ENCODE measurements at regions not wholly inside any gene's neighbourhood (a gene's known extent, or its start where the extent isn't known, plus 50 kb on each side); places are given as distances from the start of the nearest gene placed in this dataset.
"Not testable (repeated sequence)": the region's sequence is repeated elsewhere in the genome, so short reads cannot be mapped to it uniquely, and the experiment has no call there.

DNA sequence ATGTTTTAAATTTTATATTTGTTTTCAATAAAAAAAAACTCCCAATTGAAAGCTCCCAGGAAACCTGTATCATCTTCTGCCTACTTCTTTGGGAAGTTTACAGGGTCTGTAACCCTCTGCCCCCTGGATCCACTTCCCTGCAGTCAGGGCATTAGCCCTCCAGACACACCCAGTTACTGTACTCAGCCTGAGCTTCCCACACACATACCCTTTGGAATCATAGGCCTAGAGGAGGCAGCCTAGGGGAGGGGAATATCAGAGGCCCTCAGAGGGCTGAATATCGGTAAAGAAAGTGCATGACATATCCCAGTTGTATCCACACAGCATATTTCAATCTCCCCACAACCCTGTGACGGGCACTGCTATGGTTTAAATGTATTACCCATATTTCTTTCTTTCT is 56.2 kb upstream of the TFPI start:
- H3K9me3 Mint-ChIP-seq; H3K27ac Mint-ChIP-seq; ATAC-seq (ENCODE audit: low read depth); CTCF ChIA-PET; H3K4me3 Mint-ChIP-seq; H3K36me3 Mint-ChIP-seq (ENCODE audit: low read depth); intact Hi-C loops (cut with micrococcal nuclease); H3K27me3 Mint-ChIP-seq; POLR2A ChIA-PET; DNase-seq; H3K4me1 Mint-ChIP-seq: not testable (repeated sequence)

DNA sequence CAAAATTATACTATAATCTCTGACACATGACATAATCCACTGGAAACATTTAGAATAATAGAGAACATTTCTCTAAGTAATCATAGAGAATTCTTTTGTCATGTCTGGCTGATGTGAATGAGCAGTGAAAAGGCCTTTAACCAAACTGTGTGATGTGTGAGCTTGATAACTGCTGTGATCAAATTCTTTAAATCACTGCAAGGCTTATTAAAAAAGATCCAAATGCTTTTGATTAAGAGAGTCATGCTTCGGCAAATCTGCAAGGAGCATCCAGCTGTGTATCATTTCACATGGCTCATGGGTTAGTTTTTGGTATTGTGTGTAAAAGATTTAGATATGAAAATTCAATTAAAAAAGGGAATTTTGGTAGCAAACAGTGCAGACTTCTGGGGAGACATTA is 58.6 kb upstream of the TFPI start:
- intact Hi-C loops (cut with micrococcal nuclease): no loop called here
- H3K27me3 Mint-ChIP-seq: no peaks in the 10 kb centered on the region
- CTCF ChIA-PET: no interaction called here
- no peaks in the 10 kb centered on the region for H3K9me3 Mint-ChIP-seq
- no peaks in the 10 kb centered on the region for H3K4me1 Mint-ChIP-seq
- TF ChIP-seq, protein P1, sequence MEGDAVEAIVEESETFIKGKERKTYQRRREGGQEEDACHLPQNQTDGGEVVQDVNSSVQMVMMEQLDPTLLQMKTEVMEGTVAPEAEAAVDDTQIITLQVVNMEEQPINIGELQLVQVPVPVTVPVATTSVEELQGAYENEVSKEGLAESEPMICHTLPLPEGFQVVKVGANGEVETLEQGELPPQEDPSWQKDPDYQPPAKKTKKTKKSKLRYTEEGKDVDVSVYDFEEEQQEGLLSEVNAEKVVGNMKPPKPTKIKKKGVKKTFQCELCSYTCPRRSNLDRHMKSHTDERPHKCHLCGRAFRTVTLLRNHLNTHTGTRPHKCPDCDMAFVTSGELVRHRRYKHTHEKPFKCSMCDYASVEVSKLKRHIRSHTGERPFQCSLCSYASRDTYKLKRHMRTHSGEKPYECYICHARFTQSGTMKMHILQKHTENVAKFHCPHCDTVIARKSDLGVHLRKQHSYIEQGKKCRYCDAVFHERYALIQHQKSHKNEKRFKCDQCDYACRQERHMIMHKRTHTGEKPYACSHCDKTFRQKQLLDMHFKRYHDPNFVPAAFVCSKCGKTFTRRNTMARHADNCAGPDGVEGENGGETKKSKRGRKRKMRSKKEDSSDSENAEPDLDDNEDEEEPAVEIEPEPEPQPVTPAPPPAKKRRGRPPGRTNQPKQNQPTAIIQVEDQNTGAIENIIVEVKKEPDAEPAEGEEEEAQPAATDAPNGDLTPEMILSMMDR (IDR thresholded peaks at IDR 0.05): no peak
- H3K36me3 Mint-ChIP-seq (ENCODE audit: low read depth): no peaks in the 10 kb centered on the region
- H3K27ac Mint-ChIP-seq: no peak overlapping the region
- H3K4me3 Mint-ChIP-seq: no peak overlapping the region
- DNase-seq (no peak), ATAC-seq (ENCODE audit: low read depth) (no peak)
- POLR2A ChIA-PET: no interaction called here

DNA sequence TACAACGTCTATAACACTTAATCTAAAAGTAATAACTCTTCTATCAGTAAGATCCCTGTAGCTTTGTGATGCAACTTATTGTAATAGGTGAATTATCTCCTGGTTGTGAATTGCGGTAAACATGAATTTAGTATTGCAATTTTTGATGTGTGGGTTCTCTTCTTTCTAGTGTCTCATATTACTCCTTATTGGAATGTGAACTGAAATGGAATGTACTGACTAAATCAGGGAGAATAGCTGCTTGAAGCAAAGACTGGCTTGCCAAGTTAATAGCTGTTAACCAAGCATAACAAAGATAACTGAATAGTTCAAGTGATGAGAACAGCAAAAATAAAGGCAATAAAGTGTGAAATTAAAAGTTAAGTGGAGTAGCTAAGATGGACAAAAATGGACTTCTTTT is 60.5 kb upstream of the TFPI start:
- TF ChIP-seq, protein P1 (IDR thresholded peaks at IDR 0.05): no peak

DNA sequence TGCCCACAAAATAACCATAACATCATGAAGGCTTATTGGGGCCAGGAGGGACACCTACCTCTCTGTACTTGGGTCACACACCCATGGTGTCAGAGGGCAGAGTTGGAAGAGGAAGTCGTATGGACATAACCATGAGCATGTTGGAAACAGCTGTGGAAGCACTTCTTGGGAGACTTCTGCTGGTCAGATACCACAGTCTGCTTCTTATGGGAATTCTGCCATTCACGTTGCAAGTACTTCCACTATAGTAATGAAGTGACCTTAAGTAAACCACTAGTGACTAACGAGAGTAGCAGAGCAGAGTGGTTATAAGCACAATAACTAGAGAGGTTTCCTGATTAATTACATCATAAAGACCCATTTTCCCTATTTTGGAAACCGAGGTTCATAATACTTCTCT is 61.1 kb upstream of the TFPI start:
- Mint-ChIP-seq H3K27me3 (no peaks in the 10 kb centered on the region), H3K4me3 (no peak overlapping the region), H3K36me3 (ENCODE audit: low read depth) (no peaks in the 10 kb centered on the region), H3K4me1 (no peaks in the 10 kb centered on the region), H3K9me3 (no peaks in the 10 kb centered on the region), H3K27ac (no peak overlapping the region)
- intact Hi-C loops (cut with micrococcal nuclease): no loop called here
- ATAC-seq (ENCODE audit: low read depth) (no peak), DNase-seq (no peak)
- ChIA-PET POLR2A (interaction anchor here (0.5 kb wide), 1 partner anchor 37 kb away, joined by 3 read pairs; no protein-coding TSS in a partner anchor), CTCF (no interaction called here)
- TF ChIP-seq, protein P1 (IDR thresholded peaks at IDR 0.05): no peak

More for the DNA sequence above, 60.5 kb upstream of the TFPI start:
- POLR2A ChIA-PET: interaction anchor here (0.5 kb wide), 1 partner anchor 37 kb away, joined by 3 read pairs; no protein-coding TSS in a partner anchor
- H3K27ac Mint-ChIP-seq: no peak overlapping the region
- ATAC-seq (ENCODE audit: low read depth): no peak
- H3K9me3 Mint-ChIP-seq: no peaks in the 10 kb centered on the region
- H3K4me3 Mint-ChIP-seq: no peak overlapping the region
- no peaks in the 10 kb centered on the region for H3K4me1 Mint-ChIP-seq
- H3K36me3 Mint-ChIP-seq (ENCODE audit: low read depth): no peaks in the 10 kb centered on the region
- CTCF ChIA-PET: no interaction called here
- intact Hi-C loops (cut with micrococcal nuclease): no loop called here
- DNase-seq: no peak
- H3K27me3 Mint-ChIP-seq: no peaks in the 10 kb centered on the region

DNA sequence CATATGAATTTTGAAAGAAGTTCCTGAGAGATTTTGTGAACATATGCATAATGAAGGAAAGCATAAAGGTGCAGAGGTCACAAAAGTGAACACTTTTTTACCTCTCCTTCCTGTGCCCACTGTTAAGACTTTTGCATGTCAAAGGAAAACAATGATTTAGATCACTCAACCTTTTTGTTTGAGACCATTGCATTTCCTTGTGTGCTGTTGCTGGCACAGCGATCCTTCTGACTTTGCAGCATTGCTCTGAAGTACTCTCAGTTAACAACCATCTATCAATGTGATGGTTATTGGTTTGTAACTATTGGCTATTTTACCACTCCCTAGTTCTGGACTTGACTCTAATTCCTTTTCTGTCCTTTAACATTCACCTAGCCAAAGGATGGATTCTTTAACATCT is 61.7 kb upstream of the TFPI start:
- no peaks in the 10 kb centered on the region for H3K4me1 Mint-ChIP-seq
- no peaks in the 10 kb centered on the region for H3K9me3 Mint-ChIP-seq
- DNase-seq (no peak), ATAC-seq (ENCODE audit: low read depth) (no peak)
- CTCF ChIA-PET: no interaction called here
- no peak overlapping the region for H3K4me3 Mint-ChIP-seq
- H3K36me3 Mint-ChIP-seq (ENCODE audit: low read depth): no peaks in the 10 kb centered on the region
- TF ChIP-seq, protein P1 (IDR thresholded peaks at IDR 0.05): no peak
- intact Hi-C loops (cut with micrococcal nuclease): no loop called here
- H3K27ac Mint-ChIP-seq: no peak overlapping the region
- POLR2A ChIA-PET: no interaction called here
- H3K27me3 Mint-ChIP-seq: no peaks in the 10 kb centered on the region

DNA sequence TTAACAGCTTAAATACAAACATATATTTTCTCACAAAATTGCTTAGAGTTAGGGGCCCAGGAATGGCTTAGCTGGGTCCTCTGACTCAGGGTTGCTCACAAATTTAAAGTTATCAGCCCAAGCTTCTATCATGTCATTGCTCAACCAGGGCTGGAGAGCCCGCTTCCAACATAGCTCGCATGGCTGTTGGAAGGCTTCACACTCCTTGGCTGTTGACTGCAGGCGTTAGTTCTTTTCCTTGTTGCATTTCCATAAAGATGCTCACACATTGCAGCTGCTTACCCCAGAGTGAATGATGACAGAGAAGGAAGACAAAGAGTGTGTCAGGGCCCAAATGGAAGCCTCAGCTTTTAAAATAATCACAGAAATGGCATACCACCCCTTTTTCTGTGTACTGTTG is 62.9 kb upstream of the TFPI start:
- Mint-ChIP-seq H3K9me3 (no peaks in the 10 kb centered on the region), H3K4me3 (no peak overlapping the region), H3K4me1 (no peaks in the 10 kb centered on the region), H3K36me3 (ENCODE audit: low read depth) (no peaks in the 10 kb centered on the region), H3K27me3 (no peaks in the 10 kb centered on the region), H3K27ac (no peak overlapping the region)
- no peak for DNase-seq
- CTCF ChIA-PET: no interaction called here
- intact Hi-C loops (cut with micrococcal nuclease): no loop called here
- POLR2A ChIA-PET: no interaction called here
- TF ChIP-seq, protein P1 (IDR thresholded peaks at IDR 0.05): no peak
- no peak for ATAC-seq (ENCODE audit: low read depth)
